Gastroesophageal sphincter (tissue), 3 donors: ENCODE measurements at regions not wholly inside any gene's neighbourhood (a gene's known extent, or its start where the extent isn't known, plus 50 kb on each side); places are given as distances from the start of the nearest gene placed in this dataset.

ENCODE experiments used
- EP300 ChIP-seq: sonication (generic); formaldehyde crosslinking; IDR thresholded peaks from one replicate; pipeline ENCODE4 v1.6.1; 2017; ENCODE audit warnings: antibody characterized with exemption, mild to moderate bottlenecking
- POLR2A ChIP-seq, 2 donors: fragments of 450-650 bp; IDR thresholded peaks; one replicate each; pipeline ENCODE4 v1.6.1; 2017; ENCODE audit warnings: antibody characterized with exemption in 2 of 2, mild to moderate bottlenecking in 2 of 2, moderate library complexity in 1 of 2
- TF ChIP-seq, protein P1 (sequence below), 4 experiments: fragments of 200-600 bp in 2 of 4; fragments of 450-650 bp in 2 of 4; sonication (generic) in 1 of 4; IDR thresholded peaks; one replicate each; pipeline ENCODE4 v1.5.1; 2017 to 2019; ENCODE audit warnings: antibody characterized with exemption in 4 of 4, mild to moderate bottlenecking in 2 of 4, moderate library complexity in 2 of 4

DNA sequence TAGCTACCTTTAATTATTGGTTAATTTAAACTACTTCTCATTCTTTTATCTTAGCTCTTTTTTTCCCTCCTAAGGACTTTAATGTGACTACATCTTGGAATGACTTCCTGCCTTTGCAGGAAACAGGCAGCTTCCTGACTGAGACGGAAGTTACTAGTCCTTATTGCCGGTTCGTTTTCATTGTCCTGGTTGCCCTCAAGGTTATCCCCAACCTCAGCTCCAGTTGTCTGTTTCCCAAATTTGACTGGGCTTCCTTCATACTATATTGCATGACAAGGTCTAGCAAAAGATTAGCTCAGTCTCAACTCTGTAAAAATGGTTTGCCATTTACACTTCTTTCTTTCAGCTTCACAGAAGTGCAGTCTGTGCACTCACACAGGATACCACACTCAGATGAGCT is 109.9 kb upstream of the DDX53 start:
- TF ChIP-seq, protein P1, sequence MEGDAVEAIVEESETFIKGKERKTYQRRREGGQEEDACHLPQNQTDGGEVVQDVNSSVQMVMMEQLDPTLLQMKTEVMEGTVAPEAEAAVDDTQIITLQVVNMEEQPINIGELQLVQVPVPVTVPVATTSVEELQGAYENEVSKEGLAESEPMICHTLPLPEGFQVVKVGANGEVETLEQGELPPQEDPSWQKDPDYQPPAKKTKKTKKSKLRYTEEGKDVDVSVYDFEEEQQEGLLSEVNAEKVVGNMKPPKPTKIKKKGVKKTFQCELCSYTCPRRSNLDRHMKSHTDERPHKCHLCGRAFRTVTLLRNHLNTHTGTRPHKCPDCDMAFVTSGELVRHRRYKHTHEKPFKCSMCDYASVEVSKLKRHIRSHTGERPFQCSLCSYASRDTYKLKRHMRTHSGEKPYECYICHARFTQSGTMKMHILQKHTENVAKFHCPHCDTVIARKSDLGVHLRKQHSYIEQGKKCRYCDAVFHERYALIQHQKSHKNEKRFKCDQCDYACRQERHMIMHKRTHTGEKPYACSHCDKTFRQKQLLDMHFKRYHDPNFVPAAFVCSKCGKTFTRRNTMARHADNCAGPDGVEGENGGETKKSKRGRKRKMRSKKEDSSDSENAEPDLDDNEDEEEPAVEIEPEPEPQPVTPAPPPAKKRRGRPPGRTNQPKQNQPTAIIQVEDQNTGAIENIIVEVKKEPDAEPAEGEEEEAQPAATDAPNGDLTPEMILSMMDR (IDR thresholded peaks at IDR 0.05), result no peak
- TF ChIP-seq EP300 (no peak), POLR2A (IDR thresholded peaks at IDR 0.05) (no peak)
